ENCODE measurements at regions not wholly inside any gene's neighbourhood (a gene's known extent, or its start where the extent isn't known, plus 50 kb on each side); places are given as distances from the start of the nearest gene placed in this dataset.

- H3K36me3 Mint-ChIP-seq (ENCODE audit: low read depth, unreplicated experiment), result no peaks in the 10 kb centered on the region
- peak; percentile 42 for DNase-seq (ENCODE audit: low read depth)
- Histone ChIP-seq H4K20me1 (ENCODE audit: insufficient read depth, low read length) (no peaks in the 10 kb centered on the region), H2AFZ (ENCODE audit: low read depth, low read length) (no peak overlapping the region), H3K36me3 (ENCODE audit: insufficient read depth, low read length) (no peaks in the 10 kb centered on the region), H3K4me2 (ENCODE audit: low read length) (peak overlapping the region; percentile 27), H3K9me3 (ENCODE audit: insufficient read depth, low read depth, low read length) (no peaks in the 10 kb centered on the region), H3K4me1 (ENCODE audit: insufficient read depth, low read length) (peaks cover 4% of the 10 kb centered on the region), H3K9ac (ENCODE audit: low read length) (no peak overlapping the region), H3K4me3 (ENCODE audit: insufficient read depth, low read depth, low read length) (no peak overlapping the region), H3K27ac (ENCODE audit: low read depth, low read length) (no peak overlapping the region), H3K79me2 (ENCODE audit: insufficient read depth, low read length) (no peaks in the 10 kb centered on the region), H3K27me3 (ENCODE audit: insufficient read depth, low read length) (no peaks in the 10 kb centered on the region)
- no peak overlapping the region for H3K4me3 Mint-ChIP-seq (ENCODE audit: unreplicated experiment)
- no peaks in the 10 kb centered on the region for H3K9me3 Mint-ChIP-seq (ENCODE audit: unreplicated experiment)
- peaks cover 8% of the 10 kb centered on the region for H3K27me3 Mint-ChIP-seq (ENCODE audit: low read depth, unreplicated experiment)
- H3K4me1 Mint-ChIP-seq (ENCODE audit: low read depth, unreplicated experiment), result peaks cover 15% of the 10 kb centered on the region
- FAIRE-seq, result peak; percentile 88
- TF ChIP-seq CTCF (IDR thresholded peaks at IDR 0.05; ENCODE audit: insufficient read depth, low read depth, low read length) (peak; percentile 93), EZH2 (IDR thresholded peaks at IDR 0.05; ENCODE audit: insufficient read depth, low read length) (no peak)
- no peak overlapping the region for H3K27ac Mint-ChIP-seq (ENCODE audit: unreplicated experiment)
These were observed 253.0 kb upstream of the RASGRP1 start for GRCh38 chr15:38817427-38818156.

GRCh38 chr15:38818157-38818790 is 253.7 kb upstream of the RASGRP1 start:
- H3K4me1 Mint-ChIP-seq (ENCODE audit: low read depth, unreplicated experiment), result peaks cover 15% of the 10 kb centered on the region
- H4K20me1 ChIP-seq (ENCODE audit: insufficient read depth, low read length), result no peaks in the 10 kb centered on the region
- no peak overlapping the region for H2AFZ ChIP-seq (ENCODE audit: low read depth, low read length)
- H3K27ac Mint-ChIP-seq (ENCODE audit: unreplicated experiment), result peak overlapping the region; percentile 60
- no peaks in the 10 kb centered on the region for H3K36me3 ChIP-seq (ENCODE audit: insufficient read depth, low read length)
- H3K79me2 ChIP-seq (ENCODE audit: insufficient read depth, low read length), result no peaks in the 10 kb centered on the region
- no peaks in the 10 kb centered on the region for H3K36me3 Mint-ChIP-seq (ENCODE audit: low read depth, unreplicated experiment)
- peaks cover 4% of the 10 kb centered on the region for H3K4me1 ChIP-seq (ENCODE audit: insufficient read depth, low read length)
- DNase-seq (ENCODE audit: low read depth), result no peak
- no peak overlapping the region for H3K4me3 Mint-ChIP-seq (ENCODE audit: unreplicated experiment)
- no peak overlapping the region for H3K4me3 ChIP-seq (ENCODE audit: insufficient read depth, low read depth, low read length)
- TF ChIP-seq CTCF (IDR thresholded peaks at IDR 0.05; ENCODE audit: insufficient read depth, low read depth, low read length) (no peak), EZH2 (IDR thresholded peaks at IDR 0.05; ENCODE audit: insufficient read depth, low read length) (no peak)
- H3K27me3 ChIP-seq (ENCODE audit: insufficient read depth, low read length), result no peaks in the 10 kb centered on the region
- peaks cover 8% of the 10 kb centered on the region for H3K27me3 Mint-ChIP-seq (ENCODE audit: low read depth, unreplicated experiment)
- FAIRE-seq, result no peak
- no peaks in the 10 kb centered on the region for H3K9me3 ChIP-seq (ENCODE audit: insufficient read depth, low read depth, low read length)
- no peak overlapping the region for H3K27ac ChIP-seq (ENCODE audit: low read depth, low read length)
- peak overlapping the region; percentile 27 for H3K4me2 ChIP-seq (ENCODE audit: low read length)
- H3K9ac ChIP-seq (ENCODE audit: low read length), result no peak overlapping the region
- H3K9me3 Mint-ChIP-seq (ENCODE audit: unreplicated experiment), result peaks cover 1% of the 10 kb centered on the region
